IMR-90 (cell line): ENCODE measurements at regions not wholly inside any gene's neighbourhood (a gene's known extent, or its start where the extent isn't known, plus 50 kb on each side); places are given as distances from the start of the nearest gene placed in this dataset.

Experiments
- ATAC-seq: fragments of 200-7000 bp; cut with Tn5 transposase; 2 replicates; pipeline ENCODE4 v1.9.1; 2020; ENCODE audit warnings: low read depth, mild to moderate bottlenecking, moderate library complexity
- BruUV-seq: library from RNA; stranded (reverse); fragments of 400-500 nt; replicated peaks from 2 replicates; lab custom pipeline; 2021; lab: Mats Ljungman, UMichigan
- CTCF ChIA-PET: fragments of 300-600 bp; formaldehyde crosslinking; extraction: SDS; loops from one replicate; lab custom pipeline; 2021; ENCODE audit warnings: antibody characterized with exemption; lab: Yijun Ruan, JAX
- POLR2A ChIA-PET: fragments of 300-600 bp; sonication (Branson Sonifier 250); formaldehyde crosslinking; loops from one replicate; lab custom pipeline; 2022; ENCODE audit warnings: antibody characterized with exemption; ENCODE audit not compliant: unreplicated experiment; lab: Charles Lee
- DNase-seq: peaks from one replicate; pipeline ENCODE4 v3.0.0; 2013
- H2AFZ ChIP-seq: replicated peaks from 2 replicates; pipeline ENCODE3; 2013; ENCODE audit warnings: low read length, mild to moderate bottlenecking; ENCODE audit not compliant: poor library complexity
- H2AK5ac ChIP-seq: 2 replicates; pipeline ENCODE4 v1.6.1; 2013; ENCODE audit warnings: low read depth, low read length, inconsistent platforms
- H2AK9ac ChIP-seq: replicated peaks from 2 replicates; pipeline ENCODE3; 2013; ENCODE audit warnings: mild to moderate bottlenecking, low read depth, low read length, moderate library complexity; ENCODE audit not compliant: poor library complexity
- H2BK120ac ChIP-seq: 2 replicates; pipeline ENCODE4 v1.6.1; 2013; ENCODE audit warnings: low read depth, low read length, inconsistent platforms
- H2BK15ac ChIP-seq: 3 replicates; pipeline ENCODE4 v1.6.1; 2013; ENCODE audit warnings: low read depth, low read length, inconsistent platforms
- H2BK20ac ChIP-seq: 2 replicates; pipeline ENCODE4 v1.6.1; 2013; ENCODE audit warnings: low read depth, mild to moderate bottlenecking, inconsistent platforms, low read length, moderate library complexity
- H2BK5ac ChIP-seq: 2 replicates; pipeline ENCODE4 v1.6.1; 2013; ENCODE audit warnings: mild to moderate bottlenecking, low read depth, low read length, inconsistent platforms; ENCODE audit not compliant: poor library complexity, severe bottlenecking
- H3K14ac ChIP-seq: replicated peaks from 2 replicates; pipeline ENCODE4 v1.6.1; 2013; ENCODE audit warnings: low read depth, low read length, inconsistent platforms
- H3K18ac ChIP-seq: 2 replicates; pipeline ENCODE4 v1.6.1; 2013; ENCODE audit warnings: low read depth, low read length, control low read depth
- H3K23ac ChIP-seq: 2 replicates; pipeline ENCODE4 v1.6.1; 2013; ENCODE audit warnings: low read depth, low read length, inconsistent platforms
- H3K27ac ChIP-seq: 2 replicates; pipeline ENCODE4 v1.5.1; 2013; ENCODE audit warnings: mild to moderate bottlenecking, control low read depth, low read length; ENCODE audit not compliant: insufficient read depth
- H3K27me3 ChIP-seq: 2 replicates; pipeline ENCODE4 v1.6.1; 2013; ENCODE audit warnings: low read length; ENCODE audit not compliant: control insufficient read depth, insufficient read depth
- H3K36me3 ChIP-seq: 2 replicates; pipeline ENCODE4 v1.6.1; 2013; ENCODE audit warnings: low read length, mixed read lengths; ENCODE audit not compliant: control insufficient read depth, insufficient read depth
- H3K4ac ChIP-seq: 2 replicates; pipeline ENCODE4 v1.6.1; 2013; ENCODE audit warnings: low read depth, low read length, inconsistent platforms
- H3K4me1 ChIP-seq: 2 replicates; pipeline ENCODE4 v1.6.1; 2013; ENCODE audit warnings: low read length, mixed read lengths; ENCODE audit not compliant: control insufficient read depth, insufficient read depth
- H3K4me2 ChIP-seq: 2 replicates; pipeline ENCODE4 v1.6.1; 2013; ENCODE audit warnings: low read depth, mild to moderate bottlenecking, control low read depth, low read length, moderate library complexity
- H3K4me3 ChIP-seq: 2 replicates; pipeline ENCODE4 v1.5.1; 2013; ENCODE audit warnings: low read depth, mild to moderate bottlenecking, control low read depth, low read length, moderate library complexity; ENCODE audit not compliant: insufficient read depth
- H3K56ac ChIP-seq: 2 replicates; pipeline ENCODE4 v1.6.1; 2013; ENCODE audit warnings: low read length, inconsistent platforms; ENCODE audit not compliant: insufficient read depth; ENCODE audit errors: extremely low read depth
- H3K79me1 ChIP-seq, 2 experiments: 2 replicates each; pipeline ENCODE4 v1.6.1; 2013; ENCODE audit warnings: low read length in 2 of 2, inconsistent platforms in 1 of 2, low read depth in 1 of 2
- H3K9ac ChIP-seq: 2 replicates; pipeline ENCODE4 v1.6.1; 2013; ENCODE audit warnings: low read depth, low read length, control low read depth
- H3K9me1 ChIP-seq: 2 replicates; pipeline ENCODE4 v1.6.1; 2013; ENCODE audit warnings: low read length, inconsistent platforms; ENCODE audit not compliant: insufficient read depth
- H3K9me3 ChIP-seq: 2 replicates; pipeline ENCODE4 v1.6.1; 2013; ENCODE audit warnings: low read length; ENCODE audit not compliant: control insufficient read depth, insufficient read depth
- H4K20me1 ChIP-seq: 2 replicates; pipeline ENCODE4 v1.6.1; 2013; ENCODE audit warnings: low read length, inconsistent platforms; ENCODE audit not compliant: insufficient read depth
- H4K5ac ChIP-seq: 2 replicates; pipeline ENCODE4 v1.6.1; 2013; ENCODE audit warnings: mild to moderate bottlenecking, low read depth, low read length, control low read depth
- H4K8ac ChIP-seq, 2 experiments: 2 replicates each; pipeline ENCODE4 v1.6.1; 2013; ENCODE audit warnings: low read depth in 2 of 2, low read length in 2 of 2, control low read depth in 1 of 2, inconsistent platforms in 1 of 2
- H4K91ac ChIP-seq: 2 replicates; pipeline ENCODE4 v1.6.1; 2013; ENCODE audit warnings: low read depth, low read length, inconsistent platforms; ENCODE audit not compliant: insufficient read depth
- BHLHE40 ChIP-seq: fragments of 150-350 bp; IDR thresholded peaks from 2 replicates; pipeline ENCODE4 v1.6.1; 2016; ENCODE audit warnings: mild to moderate bottlenecking, low read depth, low read length
- CEBPB ChIP-seq: IDR thresholded peaks from 2 replicates; pipeline ENCODE4 v1.6.1; 2012; ENCODE audit warnings: low read depth, low read length, improper control_type of control experiment
- CHD1 ChIP-seq: IDR thresholded peaks from 2 replicates; pipeline ENCODE4 v1.6.1; 2012; ENCODE audit warnings: low read depth, low read length, improper control_type of control experiment
- FOS ChIP-seq: fragments of 150-350 bp; IDR thresholded peaks from 2 replicates; pipeline ENCODE4 v1.6.1; 2016; ENCODE audit warnings: low read depth, low read length
- MAFK ChIP-seq: IDR thresholded peaks from 2 replicates; pipeline ENCODE4 v1.6.1; 2012; ENCODE audit warnings: low read depth, low read length, improper control_type of control experiment
- MAZ ChIP-seq: IDR thresholded peaks from 2 replicates; pipeline ENCODE4 v1.6.1; 2012; ENCODE audit warnings: low read depth, mild to moderate bottlenecking, low read length, improper control_type of control experiment, moderate library complexity, borderline replicate concordance
- MXI1 ChIP-seq: IDR thresholded peaks from 2 replicates; pipeline ENCODE4 v1.6.1; 2012; ENCODE audit warnings: low read depth, mild to moderate bottlenecking, low read length, moderate library complexity, borderline replicate concordance
- NFE2L2 ChIP-seq: fragments of 150-350 bp; IDR thresholded peaks from 2 replicates; pipeline ENCODE4 v1.6.1; 2016; ENCODE audit warnings: low read depth, mild to moderate bottlenecking, low read length
- POLR2A ChIP-seq: IDR thresholded peaks from 2 replicates; pipeline ENCODE4 v1.6.1; 2012; ENCODE audit warnings: mild to moderate bottlenecking, low read depth, low read length
- RAD21 ChIP-seq: IDR thresholded peaks from 2 replicates; pipeline ENCODE4 v1.6.1; 2012; ENCODE audit warnings: low read length, improper control_type of control experiment
- RCOR1 ChIP-seq: IDR thresholded peaks from 2 replicates; pipeline ENCODE4 v1.6.1; 2012; ENCODE audit warnings: mild to moderate bottlenecking, low read length, improper control_type of control experiment; ENCODE audit not compliant: insufficient replicate concordance
- RFX5 ChIP-seq: IDR thresholded peaks from 2 replicates; pipeline ENCODE4 v1.8.0; 2012; ENCODE audit warnings: low read depth, mild to moderate bottlenecking, low read length, moderate library complexity
- SMC3 ChIP-seq: fragments of 150-350 bp; IDR thresholded peaks from 2 replicates; pipeline ENCODE4 v1.6.1; 2016; ENCODE audit warnings: low read depth, mild to moderate bottlenecking, antibody characterized with exemption, low read length, moderate library complexity
- WGBS, 2 experiments: methylation state at CpG; one replicate each; pipeline versions ENCODE4 v1.1.5 to v1.1.7; 2013; ENCODE audit warnings: missing lambda C conversion rate in 2 of 2; ENCODE audit not compliant: insufficient read length in 1 of 2; ENCODE audit errors: extremely low coverage in 2 of 2; 5-methylcytosine and 5-hydroxymethylcytosine counted together
- dilution Hi-C: fragments of 300-500 bp; cut with HindIII; formaldehyde crosslinking; loops from one replicate; pipeline ENCODE4 v1.14.3; 2018; ENCODE audit warnings: low sequenced_read_pairs; ENCODE audit not compliant: unreplicated experiment
- in situ Hi-C: fragments of 300-500 bp; cut with MboI; formaldehyde crosslinking; loops from 3 replicates; pipeline ENCODE4 v1.14.3; 2019; ENCODE audit warnings: low sequenced_read_pairs, inconsistent platforms, mixed read lengths
- intact Hi-C: fragments of 100-400 bp; cut with micrococcal nuclease; formaldehyde crosslinking; loops from 2 replicates; pipeline ENCODE4 v1.10.0; 2022
- TF ChIP-seq, protein P1 (sequence below): conservative IDR thresholded peaks from 2 replicates; pipeline ENCODE4 v1.5.1; 2012; ENCODE audit warnings: mild to moderate bottlenecking, low read depth, low read length, improper control_type of control experiment
- TF ChIP-seq, protein P2 (sequence below): fragments of 150-350 bp; IDR thresholded peaks from 2 replicates; pipeline ENCODE4 v1.6.1; 2017; ENCODE audit warnings: mild to moderate bottlenecking, antibody characterized with exemption, low read length, low read depth
- TF ChIP-seq, protein P3 (sequence below): fragments of 150-350 bp; IDR thresholded peaks from 2 replicates; pipeline ENCODE4 v1.6.1; 2016; ENCODE audit warnings: low read depth, mild to moderate bottlenecking, low read length, moderate library complexity, borderline replicate concordance

DNA sequence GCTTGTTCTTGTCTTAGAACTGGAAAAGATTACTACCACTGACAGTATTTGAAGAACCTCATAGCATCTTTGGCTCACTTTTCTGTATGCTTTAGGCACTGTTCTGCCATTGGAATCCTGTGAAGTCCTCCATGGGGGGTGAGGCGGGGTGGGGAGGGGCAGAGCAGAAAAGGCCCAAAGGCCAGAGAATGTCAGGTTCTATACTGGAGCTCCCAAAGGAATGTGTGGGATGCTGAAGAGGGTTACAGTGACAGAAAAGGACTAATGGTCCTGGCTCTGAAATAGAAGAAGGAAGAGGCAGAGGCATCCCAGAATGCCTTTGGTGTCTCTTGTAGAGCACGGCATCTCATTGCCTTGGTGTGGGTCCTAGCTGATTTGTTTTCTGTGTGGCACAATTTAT is 141.9 kb downstream of the HAUS1 start:
- no peak overlapping the region for H2BK15ac ChIP-seq

More for the DNA sequence above, 141.9 kb downstream of the HAUS1 start:
- intact Hi-C loops (no loop called here), in situ Hi-C loops (no loop called here), dilution Hi-C loops (no loop called here)
- no peak overlapping the region for H3K4me3 ChIP-seq
- BruUV-seq = no TSS peak
- no peaks in the 10 kb centered on the region; the same call in 1 of the 2 replicates for H3K36me3 ChIP-seq
- no peak overlapping the region for H3K18ac ChIP-seq
- H2BK120ac ChIP-seq = no peak overlapping the region
- no peak overlapping the region for H3K4me2 ChIP-seq
- TF ChIP-seq CEBPB (no peak), SMC3 (no peak), BHLHE40 (no peak), MXI1 (no peak), CHD1 (no peak), FOS (no peak), MAFK (no peak), RAD21 (no peak), RCOR1 (no peak), NFE2L2 (no peak), MAZ (no peak), RFX5 (no peak), POLR2A (no peak)
- TF ChIP-seq, protein P1, sequence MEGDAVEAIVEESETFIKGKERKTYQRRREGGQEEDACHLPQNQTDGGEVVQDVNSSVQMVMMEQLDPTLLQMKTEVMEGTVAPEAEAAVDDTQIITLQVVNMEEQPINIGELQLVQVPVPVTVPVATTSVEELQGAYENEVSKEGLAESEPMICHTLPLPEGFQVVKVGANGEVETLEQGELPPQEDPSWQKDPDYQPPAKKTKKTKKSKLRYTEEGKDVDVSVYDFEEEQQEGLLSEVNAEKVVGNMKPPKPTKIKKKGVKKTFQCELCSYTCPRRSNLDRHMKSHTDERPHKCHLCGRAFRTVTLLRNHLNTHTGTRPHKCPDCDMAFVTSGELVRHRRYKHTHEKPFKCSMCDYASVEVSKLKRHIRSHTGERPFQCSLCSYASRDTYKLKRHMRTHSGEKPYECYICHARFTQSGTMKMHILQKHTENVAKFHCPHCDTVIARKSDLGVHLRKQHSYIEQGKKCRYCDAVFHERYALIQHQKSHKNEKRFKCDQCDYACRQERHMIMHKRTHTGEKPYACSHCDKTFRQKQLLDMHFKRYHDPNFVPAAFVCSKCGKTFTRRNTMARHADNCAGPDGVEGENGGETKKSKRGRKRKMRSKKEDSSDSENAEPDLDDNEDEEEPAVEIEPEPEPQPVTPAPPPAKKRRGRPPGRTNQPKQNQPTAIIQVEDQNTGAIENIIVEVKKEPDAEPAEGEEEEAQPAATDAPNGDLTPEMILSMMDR = no peak
- TF ChIP-seq, protein P2, sequence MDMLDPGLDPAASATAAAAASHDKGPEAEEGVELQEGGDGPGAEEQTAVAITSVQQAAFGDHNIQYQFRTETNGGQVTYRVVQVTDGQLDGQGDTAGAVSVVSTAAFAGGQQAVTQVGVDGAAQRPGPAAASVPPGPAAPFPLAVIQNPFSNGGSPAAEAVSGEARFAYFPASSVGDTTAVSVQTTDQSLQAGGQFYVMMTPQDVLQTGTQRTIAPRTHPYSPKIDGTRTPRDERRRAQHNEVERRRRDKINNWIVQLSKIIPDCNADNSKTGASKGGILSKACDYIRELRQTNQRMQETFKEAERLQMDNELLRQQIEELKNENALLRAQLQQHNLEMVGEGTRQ = no peak
- TF ChIP-seq, protein P3, sequence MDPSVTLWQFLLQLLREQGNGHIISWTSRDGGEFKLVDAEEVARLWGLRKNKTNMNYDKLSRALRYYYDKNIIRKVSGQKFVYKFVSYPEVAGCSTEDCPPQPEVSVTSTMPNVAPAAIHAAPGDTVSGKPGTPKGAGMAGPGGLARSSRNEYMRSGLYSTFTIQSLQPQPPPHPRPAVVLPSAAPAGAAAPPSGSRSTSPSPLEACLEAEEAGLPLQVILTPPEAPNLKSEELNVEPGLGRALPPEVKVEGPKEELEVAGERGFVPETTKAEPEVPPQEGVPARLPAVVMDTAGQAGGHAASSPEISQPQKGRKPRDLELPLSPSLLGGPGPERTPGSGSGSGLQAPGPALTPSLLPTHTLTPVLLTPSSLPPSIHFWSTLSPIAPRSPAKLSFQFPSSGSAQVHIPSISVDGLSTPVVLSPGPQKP = no peak
- no peak overlapping the region for H3K56ac ChIP-seq
- no peaks in the 10 kb centered on the region for H3K27me3 ChIP-seq
- ATAC-seq (no peak), DNase-seq (no peak)
- H3K4ac ChIP-seq = no peak overlapping the region
- no peak overlapping the region for H4K5ac ChIP-seq
- H3K9me1 ChIP-seq = peaks cover 10% of the 10 kb centered on the region; the same call in 1 of the 2 replicates
- no peak overlapping the region for H3K27ac ChIP-seq
- CTCF ChIA-PET = interaction anchor here (0.7 kb wide), 1 partner anchor 50 kb away, joined by 3 read pairs; no protein-coding TSS in a partner anchor
- POLR2A ChIA-PET = no interaction called here
- no peak overlapping the region for H2BK20ac ChIP-seq
- peaks cover 43 to 59% of the 10 kb centered on the region in 2 experiments for H3K79me1 ChIP-seq
- no peak overlapping the region for H2AK9ac ChIP-seq
- no peak overlapping the region for H2AFZ ChIP-seq
- no peak overlapping the region for H3K9ac ChIP-seq
- H4K20me1 ChIP-seq = no peaks in the 10 kb centered on the region; the same call in 1 of the 2 replicates
- H3K9me3 ChIP-seq = no peaks in the 10 kb centered on the region
- no peak overlapping the region for H4K91ac ChIP-seq
- H3K4me1 ChIP-seq = peaks cover 5% of the 10 kb centered on the region
- H4K8ac ChIP-seq = no peak overlapping the region
- no peak overlapping the region for H2BK5ac ChIP-seq
- H2AK5ac ChIP-seq = no peak overlapping the region
- H3K23ac ChIP-seq = no peak overlapping the region
- no peak overlapping the region for H3K14ac ChIP-seq
- WGBS, 2 experiments = 100% methylated on average over 1 of the region's 2 CpGs; no CpG with 5 or more reads in 1 of the 2 experiments
